ENCODE measurements at regions not wholly inside any gene's neighbourhood (a gene's known extent, or its start where the extent isn't known, plus 50 kb on each side); places are given as distances from the start of the nearest gene placed in this dataset.

DNA sequence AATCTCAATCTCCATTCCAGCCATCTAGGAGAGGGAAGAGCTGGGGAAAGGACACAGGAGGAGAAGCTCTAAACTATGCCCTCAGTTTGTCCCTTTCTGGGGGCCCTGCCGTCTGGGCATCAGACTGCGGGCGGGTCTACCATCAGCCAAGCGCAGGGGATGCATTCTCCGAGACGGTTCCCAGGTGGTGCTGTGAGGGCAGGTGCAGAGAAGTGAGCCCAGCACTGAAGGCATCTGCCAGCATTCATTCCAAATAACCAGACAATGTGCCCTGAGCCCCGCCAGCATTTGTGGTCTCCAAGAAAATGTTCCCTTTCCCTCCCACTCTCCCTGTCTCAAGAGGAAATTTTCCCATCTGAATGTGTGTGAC is 265.7 kb downstream of the XXYLT1 start:
- no peaks in the 10 kb centered on the region for H4K20me1 ChIP-seq (ENCODE audit: insufficient read depth, low read length)
- dilution Hi-C loops (cut with HindIII; ENCODE audit: low sequenced_read_pairs, unreplicated experiment) = no loop called here
- H3K36me3 ChIP-seq (ENCODE audit: control insufficient read depth, insufficient read depth, low read length) = no peaks in the 10 kb centered on the region
- ChIA-PET CTCF (no interaction called here), POLR2A (ENCODE audit: unreplicated experiment) (interaction anchor here (0.5 kb wide), 1 partner anchor 371 kb away, joined by 3 read pairs; no protein-coding TSS in a partner anchor)
- H3K9me3 ChIP-seq (ENCODE audit: control insufficient read depth, insufficient read depth, low read length) = no peaks in the 10 kb centered on the region
- H3K4ac ChIP-seq (ENCODE audit: low read depth, low read length) = no peak overlapping the region
- no peak overlapping the region for H2BK120ac ChIP-seq (ENCODE audit: low read depth, low read length)
- H3K9me1 ChIP-seq (ENCODE audit: insufficient read depth, low read length) = no peaks in the 10 kb centered on the region
- no peak overlapping the region for H4K8ac ChIP-seq (ENCODE audit: low read depth in 2 of 2, low read length in 2 of 2)
- no peak for ATAC-seq (ENCODE audit: low read depth)
- no peak overlapping the region for H3K18ac ChIP-seq (ENCODE audit: low read depth, low read length)
- H4K91ac ChIP-seq (ENCODE audit: insufficient read depth, low read depth, low read length) = no peak overlapping the region
- H3K9ac ChIP-seq (ENCODE audit: low read depth, low read length) = no peak overlapping the region
- H2AFZ ChIP-seq (replicated peaks; ENCODE audit: low read length, poor library complexity) = no peak overlapping the region
- no peak overlapping the region for H4K5ac ChIP-seq (ENCODE audit: low read depth, low read length)
- in situ Hi-C loops (cut with MboI; ENCODE audit: low sequenced_read_pairs) = no loop called here
- TF ChIP-seq, protein P1, sequence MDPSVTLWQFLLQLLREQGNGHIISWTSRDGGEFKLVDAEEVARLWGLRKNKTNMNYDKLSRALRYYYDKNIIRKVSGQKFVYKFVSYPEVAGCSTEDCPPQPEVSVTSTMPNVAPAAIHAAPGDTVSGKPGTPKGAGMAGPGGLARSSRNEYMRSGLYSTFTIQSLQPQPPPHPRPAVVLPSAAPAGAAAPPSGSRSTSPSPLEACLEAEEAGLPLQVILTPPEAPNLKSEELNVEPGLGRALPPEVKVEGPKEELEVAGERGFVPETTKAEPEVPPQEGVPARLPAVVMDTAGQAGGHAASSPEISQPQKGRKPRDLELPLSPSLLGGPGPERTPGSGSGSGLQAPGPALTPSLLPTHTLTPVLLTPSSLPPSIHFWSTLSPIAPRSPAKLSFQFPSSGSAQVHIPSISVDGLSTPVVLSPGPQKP (IDR thresholded peaks at IDR 0.05; ENCODE audit: borderline replicate concordance, low read depth, low read length) = no peak
- TF ChIP-seq, protein P2, sequence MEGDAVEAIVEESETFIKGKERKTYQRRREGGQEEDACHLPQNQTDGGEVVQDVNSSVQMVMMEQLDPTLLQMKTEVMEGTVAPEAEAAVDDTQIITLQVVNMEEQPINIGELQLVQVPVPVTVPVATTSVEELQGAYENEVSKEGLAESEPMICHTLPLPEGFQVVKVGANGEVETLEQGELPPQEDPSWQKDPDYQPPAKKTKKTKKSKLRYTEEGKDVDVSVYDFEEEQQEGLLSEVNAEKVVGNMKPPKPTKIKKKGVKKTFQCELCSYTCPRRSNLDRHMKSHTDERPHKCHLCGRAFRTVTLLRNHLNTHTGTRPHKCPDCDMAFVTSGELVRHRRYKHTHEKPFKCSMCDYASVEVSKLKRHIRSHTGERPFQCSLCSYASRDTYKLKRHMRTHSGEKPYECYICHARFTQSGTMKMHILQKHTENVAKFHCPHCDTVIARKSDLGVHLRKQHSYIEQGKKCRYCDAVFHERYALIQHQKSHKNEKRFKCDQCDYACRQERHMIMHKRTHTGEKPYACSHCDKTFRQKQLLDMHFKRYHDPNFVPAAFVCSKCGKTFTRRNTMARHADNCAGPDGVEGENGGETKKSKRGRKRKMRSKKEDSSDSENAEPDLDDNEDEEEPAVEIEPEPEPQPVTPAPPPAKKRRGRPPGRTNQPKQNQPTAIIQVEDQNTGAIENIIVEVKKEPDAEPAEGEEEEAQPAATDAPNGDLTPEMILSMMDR (conservative IDR thresholded peaks at IDR 0.05; ENCODE audit: low read depth, low read length) = no peak
- TF ChIP-seq RAD21 (IDR thresholded peaks at IDR 0.05; ENCODE audit: low read length) = no peak
- no peak for TF ChIP-seq CEBPB (IDR thresholded peaks at IDR 0.05; ENCODE audit: low read depth, low read length)
- TF ChIP-seq MXI1 (IDR thresholded peaks at IDR 0.05; ENCODE audit: borderline replicate concordance, low read depth, low read length) = no peak
- no peak for TF ChIP-seq NFE2L2 (IDR thresholded peaks at IDR 0.05; ENCODE audit: low read depth, low read length)
- no peak for TF ChIP-seq FOS (IDR thresholded peaks at IDR 0.05; ENCODE audit: low read depth, low read length)
- no peak for TF ChIP-seq MAZ (IDR thresholded peaks at IDR 0.05; ENCODE audit: borderline replicate concordance, low read depth, low read length)
- no peak for TF ChIP-seq POLR2A (IDR thresholded peaks at IDR 0.05; ENCODE audit: low read depth, low read length)
- TF ChIP-seq, protein P3, sequence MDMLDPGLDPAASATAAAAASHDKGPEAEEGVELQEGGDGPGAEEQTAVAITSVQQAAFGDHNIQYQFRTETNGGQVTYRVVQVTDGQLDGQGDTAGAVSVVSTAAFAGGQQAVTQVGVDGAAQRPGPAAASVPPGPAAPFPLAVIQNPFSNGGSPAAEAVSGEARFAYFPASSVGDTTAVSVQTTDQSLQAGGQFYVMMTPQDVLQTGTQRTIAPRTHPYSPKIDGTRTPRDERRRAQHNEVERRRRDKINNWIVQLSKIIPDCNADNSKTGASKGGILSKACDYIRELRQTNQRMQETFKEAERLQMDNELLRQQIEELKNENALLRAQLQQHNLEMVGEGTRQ (IDR thresholded peaks at IDR 0.05; ENCODE audit: low read depth, low read length) = no peak
- TF ChIP-seq RCOR1 (IDR thresholded peaks at IDR 0.05; ENCODE audit: insufficient replicate concordance, low read length) = no peak
- TF ChIP-seq BHLHE40 (IDR thresholded peaks at IDR 0.05; ENCODE audit: low read depth, low read length) = no peak
- no peak for TF ChIP-seq SMC3 (IDR thresholded peaks at IDR 0.05; ENCODE audit: low read depth, low read length)
- peaks cover 6% of the 10 kb centered on the region; the same call in 1 of the 2 replicates for H3K4me1 ChIP-seq (ENCODE audit: control insufficient read depth, insufficient read depth, low read length)
- no TSS peak for BruUV-seq (replicated peaks)
- H2BK15ac ChIP-seq (ENCODE audit: low read depth, low read length) = no peak overlapping the region
- no peak overlapping the region for H2BK20ac ChIP-seq (ENCODE audit: low read depth, low read length)
- H3K14ac ChIP-seq (replicated peaks; ENCODE audit: low read depth, low read length) = no peak overlapping the region
- WGBS, 2 experiments (ENCODE audit: extremely low coverage in 2 of 2, insufficient read length in 1 of 2) = no CpG with 5 or more reads among the region's 7 CpGs
- H3K27ac ChIP-seq (ENCODE audit: insufficient read depth, low read length) = no peak overlapping the region
- H3K56ac ChIP-seq (ENCODE audit: extremely low read depth, insufficient read depth, low read length) = no peak overlapping the region
- H2BK5ac ChIP-seq (ENCODE audit: low read depth, low read length, poor library complexity, severe bottlenecking) = no peak overlapping the region
- no peak overlapping the region for H2AK9ac ChIP-seq (replicated peaks; ENCODE audit: low read depth, low read length, poor library complexity)
- H3K23ac ChIP-seq (ENCODE audit: low read depth, low read length) = no peak overlapping the region
- H3K27me3 ChIP-seq (ENCODE audit: control insufficient read depth, insufficient read depth, low read length) = peaks cover 77% of the 10 kb centered on the region
- H3K4me2 ChIP-seq (ENCODE audit: low read depth, low read length) = no peak overlapping the region
- no peak for DNase-seq
- H2AK5ac ChIP-seq (ENCODE audit: low read depth, low read length) = no peak overlapping the region
- no peak overlapping the region for H3K4me3 ChIP-seq (ENCODE audit: insufficient read depth, low read depth, low read length)
- intact Hi-C loops (cut with micrococcal nuclease) = no loop called here
- no peaks in the 10 kb centered on the region for H3K79me1 ChIP-seq (ENCODE audit: low read depth in 1 of 2, low read length in 2 of 2)

All from IMR-90 (cell line).